H9 (cell line): ENCODE measurements at regions not wholly inside any gene's neighbourhood (a gene's known extent, or its start where the extent isn't known, plus 50 kb on each side); places are given as distances from the start of the nearest gene placed in this dataset.

Experiments used
- DNase-seq: peaks from one replicate; pipeline ENCODE4 v3.0.0-alpha.2; 2017
- H2AFZ ChIP-seq: one replicate; pipeline ENCODE4 v1.6.1; 2013; ENCODE audit warnings: mild to moderate bottlenecking, low read length, control low read depth, moderate library complexity
- H2AK5ac ChIP-seq: 2 replicates; pipeline ENCODE4 v1.6.1; 2013; ENCODE audit warnings: low read length, control low read depth, mixed read lengths; ENCODE audit not compliant: insufficient read length
- H2BK120ac ChIP-seq: one replicate; pipeline ENCODE4 v1.6.1; 2013; ENCODE audit warnings: low read depth, mild to moderate bottlenecking, low read length, control low read depth, inconsistent platforms; ENCODE audit not compliant: poor library complexity, severe bottlenecking
- H2BK12ac ChIP-seq: 2 replicates; pipeline ENCODE4 v1.6.1; 2013; ENCODE audit warnings: low read length, control low read depth, mixed read lengths, low read depth; ENCODE audit not compliant: insufficient read length
- H2BK15ac ChIP-seq: 2 replicates; pipeline ENCODE4 v1.6.1; 2013; ENCODE audit warnings: low read depth, low read length, control low read depth
- H2BK20ac ChIP-seq: one replicate; pipeline ENCODE4 v1.6.1; 2013; ENCODE audit warnings: low read depth, mild to moderate bottlenecking, low read length, control low read depth, inconsistent platforms; ENCODE audit not compliant: poor library complexity, severe bottlenecking
- H2BK5ac ChIP-seq: 2 replicates; pipeline ENCODE4 v1.6.1; 2013; ENCODE audit warnings: low read length, control low read depth, mixed read lengths; ENCODE audit not compliant: insufficient read length
- H3K14ac ChIP-seq: 2 replicates; pipeline ENCODE4 v1.6.1; 2013; ENCODE audit warnings: low read length, control low read depth; ENCODE audit not compliant: insufficient read depth
- H3K18ac ChIP-seq: 2 replicates; pipeline ENCODE4 v1.6.1; 2013; ENCODE audit warnings: low read depth, mild to moderate bottlenecking, mixed read lengths, low read length, control low read depth; ENCODE audit not compliant: insufficient read length
- H3K23ac ChIP-seq: 2 replicates; pipeline ENCODE4 v1.6.1; 2013; ENCODE audit warnings: low read length, control low read depth, mixed read lengths, low read depth; ENCODE audit not compliant: insufficient read length
- H3K23me2 ChIP-seq: 2 replicates; pipeline ENCODE4 v1.6.1; 2013; ENCODE audit warnings: low read depth, mild to moderate bottlenecking, mixed read lengths, low read length, control low read depth; ENCODE audit not compliant: insufficient read length, poor library complexity, severe bottlenecking
- H3K27ac ChIP-seq: 2 replicates; pipeline ENCODE4 v1.5.1; 2013; ENCODE audit warnings: low read length, control low read depth, mixed read lengths, low read depth; ENCODE audit not compliant: insufficient read length
- H3K27me3 ChIP-seq: 2 replicates; pipeline ENCODE4 v1.6.1; 2013; ENCODE audit warnings: low read length, control low read depth, inconsistent platforms; ENCODE audit not compliant: insufficient read depth
- H3K4ac ChIP-seq: 2 replicates; pipeline ENCODE4 v1.6.1; 2013; ENCODE audit warnings: low read depth, mild to moderate bottlenecking, control low read depth, inconsistent platforms, low read length, moderate library complexity
- H3K4me1 ChIP-seq: 2 replicates; pipeline ENCODE4 v1.6.1; 2013; ENCODE audit warnings: low read length, control low read depth, inconsistent platforms; ENCODE audit not compliant: insufficient read depth
- H3K4me2 ChIP-seq: 2 replicates; pipeline ENCODE4 v1.6.1; 2013; ENCODE audit warnings: low read length, control low read depth, mixed read lengths; ENCODE audit not compliant: insufficient read length, insufficient read depth
- H3K56ac ChIP-seq: 2 replicates; pipeline ENCODE4 v1.6.1; 2013; ENCODE audit warnings: low read depth, mild to moderate bottlenecking, mixed read lengths, low read length, control low read depth; ENCODE audit not compliant: insufficient read length
- H3K79me1 ChIP-seq: 2 replicates; pipeline ENCODE4 v1.6.1; 2013; ENCODE audit warnings: low read depth, mild to moderate bottlenecking, moderate library complexity, low read length, control low read depth, inconsistent platforms; ENCODE audit not compliant: insufficient read depth, poor library complexity, severe bottlenecking
- H3K79me2 ChIP-seq: 2 replicates; pipeline ENCODE4 v1.6.1; 2013; ENCODE audit warnings: low read length, control low read depth, inconsistent platforms; ENCODE audit not compliant: insufficient read depth
- H3K9ac ChIP-seq: 2 replicates; pipeline ENCODE4 v1.6.1; 2013; ENCODE audit warnings: low read length, control low read depth, mixed read lengths; ENCODE audit not compliant: insufficient read length; ENCODE audit errors: extremely low read depth
- H3K9me3 ChIP-seq: one replicate; pipeline ENCODE4 v1.6.1; 2013; ENCODE audit warnings: low read depth, low read length, inconsistent platforms; ENCODE audit not compliant: control insufficient read depth
- H3T11ph ChIP-seq: one replicate; pipeline ENCODE4 v1.6.1; 2013; ENCODE audit warnings: mild to moderate bottlenecking, low read length, control low read depth, inconsistent platforms
- H4K20me1 ChIP-seq: one replicate; pipeline ENCODE4 v1.6.1; 2013; ENCODE audit not compliant: control insufficient read depth, insufficient read length, insufficient read depth
- H4K5ac ChIP-seq: 2 replicates; pipeline ENCODE4 v1.6.1; 2013; ENCODE audit warnings: low read depth, mild to moderate bottlenecking, mixed read lengths, low read length, control low read depth; ENCODE audit not compliant: insufficient read length
- H4K8ac ChIP-seq: replicated peaks from 2 replicates; pipeline ENCODE4 v1.6.1; 2013; ENCODE audit warnings: low read length, control low read depth, mixed read lengths, low read depth; ENCODE audit not compliant: insufficient read length
- H4K91ac ChIP-seq: 2 replicates; pipeline ENCODE4 v1.6.1; 2013; ENCODE audit warnings: low read depth, mild to moderate bottlenecking, moderate library complexity, mixed read lengths, low read length, control low read depth; ENCODE audit not compliant: insufficient read length
- H3K27ac Mint-ChIP-seq, 3 experiments: 2 replicates in 2 of 3; 3 replicates in 1 of 3; pipeline ENCODE4 v1.8.0; 2020 to 2021; ENCODE audit warnings: mixed read lengths in 3 of 3, mild to moderate bottlenecking in 1 of 3, moderate library complexity in 1 of 3
- H3K27me3 Mint-ChIP-seq: 2 replicates; pipeline ENCODE4 v1.8.0; 2021; ENCODE audit warnings: low read depth, mild to moderate bottlenecking, moderate library complexity, mixed read lengths
- H3K36me3 Mint-ChIP-seq, 3 experiments: 2 replicates in 2 of 3; 3 replicates in 1 of 3; pipeline ENCODE4 v1.8.0; 2020 to 2021; ENCODE audit warnings: low read depth in 3 of 3, mixed read lengths in 3 of 3; ENCODE audit not compliant: insufficient read depth in 1 of 3
- H3K4me1 Mint-ChIP-seq, 2 experiments: 2 replicates each; pipeline ENCODE4 v1.8.0; 2020; ENCODE audit warnings: mixed read lengths in 2 of 2
- H3K4me3 Mint-ChIP-seq, 2 experiments: 2 replicates in 1 of 2; 3 replicates in 1 of 2; pipeline ENCODE4 v1.8.0; 2020 to 2021; ENCODE audit warnings: mild to moderate bottlenecking in 2 of 2, mixed read lengths in 2 of 2, moderate library complexity in 1 of 2
- H3K9me3 Mint-ChIP-seq, 2 experiments: 2 replicates in 1 of 2; 3 replicates in 1 of 2; pipeline ENCODE4 v1.8.0; 2020; ENCODE audit warnings: mild to moderate bottlenecking in 2 of 2, mixed read lengths in 2 of 2, moderate library complexity in 1 of 2
- WGBS: extraction: QIAGEN DNeasy Blood & Tissue Kit; methylation state at CpG from one replicate; pipeline ENCODE4 v1.1.7; 2013; ENCODE audit warnings: missing lambda C conversion rate, low lambda C conversion rate, mixed read lengths; ENCODE audit not compliant: insufficient read length; ENCODE audit errors: extremely low coverage; 5-methylcytosine and 5-hydroxymethylcytosine counted together
- TF ChIP-seq, protein P1 (sequence below): fragments of 200-600 bp; sonication (generic); conservative IDR thresholded peaks from 3 replicates; pipeline ENCODE4 v1.8.0; 2021; ENCODE audit warnings: antibody characterized with exemption, mild to moderate bottlenecking

DNA sequence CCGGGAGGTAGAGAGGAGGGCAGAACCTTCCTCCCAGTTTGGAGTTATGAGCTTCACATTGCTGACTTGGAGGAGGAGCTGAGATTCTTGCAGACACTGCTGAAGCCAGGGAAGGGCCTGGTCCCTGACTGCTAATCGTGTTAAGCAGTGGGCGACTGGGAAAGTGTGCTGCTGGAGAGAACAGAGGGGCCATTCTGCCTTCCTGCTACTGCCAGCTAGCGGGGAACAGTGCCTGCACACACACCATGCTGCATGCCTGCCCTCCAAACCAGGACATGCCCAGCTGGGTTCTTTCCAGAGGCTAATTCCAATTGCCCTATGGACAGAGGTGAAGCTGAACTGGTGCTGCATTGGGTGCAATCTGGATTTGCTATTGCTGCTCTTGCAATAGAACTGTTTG lies 281.4 kb downstream of the AJAP1 start:
- H3K79me1 ChIP-seq: no peaks in the 10 kb centered on the region
- H4K91ac ChIP-seq: no peak overlapping the region
- DNase-seq: no peak
- Mint-ChIP-seq H3K36me3 (peaks cover 0 to 6% (median 2%) of the 10 kb centered on the region in 3 experiments; a peak in 4 of 7 replicates), H3K4me1 (peaks cover 13 to 23% of the 10 kb centered on the region in 2 experiments), H3K27me3 (peaks cover 5% of the 10 kb centered on the region), H3K4me3 (no peak overlapping the region), H3K9me3 (peaks cover 9 to 11% of the 10 kb centered on the region in 2 experiments; a peak in 4 of 5 replicates), H3K27ac (no peak overlapping the region; a peak in 2 of 7 replicates)
- H2AFZ ChIP-seq: no peak overlapping the region
- no peak overlapping the region for H2AK5ac ChIP-seq
- H2BK15ac ChIP-seq: no peak overlapping the region
- no peaks in the 10 kb centered on the region for H3K79me2 ChIP-seq
- H4K20me1 ChIP-seq: no peaks in the 10 kb centered on the region
- no peak overlapping the region for H3K4ac ChIP-seq
- no peak overlapping the region for H3K9ac ChIP-seq
- H3K23me2 ChIP-seq: no peaks in the 10 kb centered on the region
- no peak overlapping the region for H2BK12ac ChIP-seq
- no peak overlapping the region for H2BK5ac ChIP-seq
- peaks cover 2% of the 10 kb centered on the region; the same call in 1 of the 2 replicates for H3K4me1 ChIP-seq
- no peak overlapping the region for H3K56ac ChIP-seq
- H4K5ac ChIP-seq: no peak overlapping the region
- H3K18ac ChIP-seq: no peak overlapping the region
- no CpG with 5 or more reads among the region's 4 CpGs for WGBS
- H4K8ac ChIP-seq: no peak overlapping the region
- H3K27ac ChIP-seq: no peak overlapping the region
- no peak overlapping the region for H2BK120ac ChIP-seq
- no peaks in the 10 kb centered on the region for H3K27me3 ChIP-seq
- H3K14ac ChIP-seq: no peak overlapping the region; the same call in 1 of the 2 replicates
- TF ChIP-seq, protein P1, sequence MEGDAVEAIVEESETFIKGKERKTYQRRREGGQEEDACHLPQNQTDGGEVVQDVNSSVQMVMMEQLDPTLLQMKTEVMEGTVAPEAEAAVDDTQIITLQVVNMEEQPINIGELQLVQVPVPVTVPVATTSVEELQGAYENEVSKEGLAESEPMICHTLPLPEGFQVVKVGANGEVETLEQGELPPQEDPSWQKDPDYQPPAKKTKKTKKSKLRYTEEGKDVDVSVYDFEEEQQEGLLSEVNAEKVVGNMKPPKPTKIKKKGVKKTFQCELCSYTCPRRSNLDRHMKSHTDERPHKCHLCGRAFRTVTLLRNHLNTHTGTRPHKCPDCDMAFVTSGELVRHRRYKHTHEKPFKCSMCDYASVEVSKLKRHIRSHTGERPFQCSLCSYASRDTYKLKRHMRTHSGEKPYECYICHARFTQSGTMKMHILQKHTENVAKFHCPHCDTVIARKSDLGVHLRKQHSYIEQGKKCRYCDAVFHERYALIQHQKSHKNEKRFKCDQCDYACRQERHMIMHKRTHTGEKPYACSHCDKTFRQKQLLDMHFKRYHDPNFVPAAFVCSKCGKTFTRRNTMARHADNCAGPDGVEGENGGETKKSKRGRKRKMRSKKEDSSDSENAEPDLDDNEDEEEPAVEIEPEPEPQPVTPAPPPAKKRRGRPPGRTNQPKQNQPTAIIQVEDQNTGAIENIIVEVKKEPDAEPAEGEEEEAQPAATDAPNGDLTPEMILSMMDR: no peak
- H3K9me3 ChIP-seq: no peaks in the 10 kb centered on the region
- H3K4me2 ChIP-seq: no peak overlapping the region
- no peak overlapping the region for H3T11ph ChIP-seq
- no peak overlapping the region for H2BK20ac ChIP-seq
- H3K23ac ChIP-seq: no peak overlapping the region
